NCI-H146 treated with DMSO at 0.1 percent for 48 hours (cell line): ENCODE measurements at regions not wholly inside any gene's neighbourhood (a gene's known extent, or its start where the extent isn't known, plus 50 kb on each side); places are given as distances from the start of the nearest gene placed in this dataset.

ENCODE experiments used
- DNase-seq: peaks from one replicate; lab custom pipeline; 2025; ENCODE audit not compliant: unreplicated experiment; lab: John Stamatoyannopoulos, UW

GRCh38 chr13:105201351-105201750 lies 1334.1 kb downstream of the EFNB2 start:
- no peak for DNase-seq

DNA sequence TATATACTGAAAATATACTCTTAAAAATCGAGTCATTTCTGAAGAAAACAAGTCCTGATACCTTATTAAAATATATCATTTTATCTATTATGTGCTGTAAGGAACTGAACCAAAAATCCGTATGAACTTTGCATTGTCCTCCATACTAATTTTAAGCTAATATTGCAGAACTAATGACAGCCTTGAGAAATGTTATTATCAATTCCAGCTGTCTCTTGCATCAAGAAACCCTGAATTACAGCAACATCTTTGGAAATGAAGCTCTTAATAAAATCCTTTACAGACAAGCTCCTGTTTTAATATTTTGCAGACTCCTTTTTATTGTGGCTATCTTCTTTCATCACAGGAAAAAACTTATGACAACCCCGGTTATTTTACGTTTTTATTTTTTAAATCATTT lies 1335.3 kb downstream of the EFNB2 start:
- no peak for DNase-seq

- no peak for DNase-seq
Measured at GRCh38 chr13:105196052-105196451, 1339.4 kb downstream of the EFNB2 start.

DNA sequence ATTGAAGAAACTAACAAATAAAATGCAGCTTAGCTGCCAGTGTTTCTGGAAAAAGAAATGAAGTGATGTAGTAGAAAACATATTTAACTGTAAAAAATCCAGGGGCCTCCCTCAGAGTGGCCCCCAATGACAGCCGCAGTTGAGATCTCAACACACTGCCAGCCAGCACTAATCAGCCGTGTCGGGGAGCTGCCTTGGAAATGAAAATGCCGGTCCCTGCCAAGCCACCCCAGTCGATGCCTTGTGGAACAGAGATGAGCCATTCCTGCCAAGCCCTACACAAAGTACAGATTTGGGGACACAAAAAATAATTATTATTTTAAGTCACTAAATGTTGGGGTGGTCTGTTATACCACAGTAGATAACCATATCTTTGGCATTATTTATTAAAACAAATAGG lies 1342.4 kb downstream of the EFNB2 start:
- DNase-seq, result no peak

DNA sequence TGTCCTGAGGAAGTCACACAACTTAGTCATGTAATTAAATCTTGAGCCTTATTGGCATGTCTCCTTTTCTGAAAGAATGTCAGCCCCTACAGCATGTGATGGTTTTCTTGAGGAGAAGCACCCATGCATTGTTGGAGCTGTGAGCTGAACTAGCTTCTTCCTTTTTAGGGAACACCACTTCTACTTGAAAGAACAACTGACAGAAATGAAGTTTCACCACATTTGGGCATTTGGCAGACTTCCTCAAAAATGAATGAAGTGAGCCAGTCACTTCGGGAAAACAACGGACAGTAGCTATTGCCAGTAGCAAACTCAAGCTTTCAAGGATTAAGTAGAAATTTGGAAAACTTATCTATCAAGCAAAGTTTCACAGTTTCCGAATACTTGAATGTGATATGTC lies 1351.3 kb downstream of the EFNB2 start:
- no peak for DNase-seq

GRCh38 chr13:105177265-105177900 lies 1358.1 kb downstream of the EFNB2 start:
- no peak for DNase-seq

GRCh38 chr13:105170438-105170837 lies 1365.0 kb downstream of the EFNB2 start:
- no peak for DNase-seq

DNA sequence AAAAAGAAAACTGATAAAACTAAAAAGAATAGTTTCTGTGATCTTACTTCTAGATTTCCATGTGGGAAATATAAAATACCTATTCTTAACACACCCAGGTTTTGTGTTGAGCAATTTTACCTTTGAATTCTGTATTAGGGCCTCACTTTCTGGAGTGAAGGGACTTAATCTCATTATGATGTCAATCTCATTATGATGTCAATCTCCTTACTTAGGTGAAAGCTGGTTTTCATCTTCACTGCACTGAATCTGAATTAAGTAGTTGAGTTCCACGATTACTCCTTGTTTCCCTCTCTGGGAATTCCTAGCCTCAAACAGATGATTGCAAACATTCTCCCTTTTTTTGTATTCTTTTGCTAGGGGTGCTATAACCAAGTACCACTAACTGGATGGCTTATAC lies 1367.2 kb downstream of the EFNB2 start:
- DNase-seq, result no peak

DNA sequence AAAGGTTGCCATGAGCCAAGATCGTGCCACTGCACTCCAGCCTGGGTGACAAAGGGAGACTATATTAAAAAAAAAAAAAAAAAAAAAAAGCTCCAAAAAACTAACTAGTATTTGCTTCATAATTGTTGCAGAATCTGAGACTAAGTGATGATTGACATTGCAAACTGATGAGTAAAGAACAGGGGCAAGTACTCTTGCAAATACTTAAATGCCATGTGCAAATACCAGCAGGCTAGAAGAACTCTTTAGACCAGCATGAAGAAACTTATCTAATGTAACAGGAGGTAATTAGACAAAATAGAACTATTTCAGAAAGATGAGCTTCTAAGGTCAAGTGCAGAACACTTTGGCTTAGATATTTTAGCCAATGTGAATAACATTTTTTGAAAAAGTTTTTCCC lies 1368.1 kb downstream of the EFNB2 start:
- DNase-seq, result no peak

GRCh38 chr13:105165449-105166125 lies 1369.9 kb downstream of the EFNB2 start:
- no peak for DNase-seq

- no peak for DNase-seq
Measured at GRCh38 chr13:105159841-105160240, 1375.6 kb downstream of the EFNB2 start.

DNA sequence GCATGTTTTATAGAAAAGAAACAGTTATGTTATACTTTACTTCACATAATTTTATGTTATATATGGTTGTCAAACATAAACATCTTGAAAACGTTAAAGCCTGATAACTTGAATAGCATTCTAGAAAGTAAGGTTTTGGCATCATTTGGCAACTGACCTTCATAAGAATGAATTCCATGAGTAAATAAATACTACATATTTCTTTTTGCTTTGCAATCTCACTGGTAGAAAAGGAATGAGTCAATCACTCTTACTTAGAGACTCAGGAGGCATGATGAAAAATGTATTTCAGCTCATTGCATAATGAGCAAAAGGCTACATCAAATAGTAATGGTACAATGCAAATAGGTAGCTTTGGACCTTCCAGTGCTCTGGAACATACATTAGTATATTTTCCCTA lies 1381.9 kb downstream of the EFNB2 start:
- DNase-seq, result no peak

DNA sequence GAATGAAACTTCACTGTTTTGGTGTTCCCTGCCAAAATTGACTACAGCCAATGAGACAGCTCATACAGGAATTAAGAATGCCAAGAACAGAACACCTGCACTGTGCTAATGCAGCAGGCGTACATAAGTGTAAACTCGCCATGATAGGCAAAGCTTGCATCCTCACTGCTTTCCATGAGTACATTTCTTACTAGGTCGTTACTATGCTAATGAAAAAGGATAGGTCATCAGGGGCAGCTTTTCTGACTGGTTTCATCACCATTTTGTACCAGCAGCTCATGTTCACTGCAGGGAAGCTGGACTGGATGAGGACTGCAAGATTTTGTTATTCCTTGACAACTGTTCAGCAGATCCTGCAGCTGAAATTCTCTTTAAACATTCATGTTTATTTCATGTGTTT lies 1383.8 kb downstream of the EFNB2 start:
- DNase-seq, result no peak

- DNase-seq, result no peak
Measured at GRCh38 chr13:105147461-105147860, 1388.0 kb downstream of the EFNB2 start.

DNA sequence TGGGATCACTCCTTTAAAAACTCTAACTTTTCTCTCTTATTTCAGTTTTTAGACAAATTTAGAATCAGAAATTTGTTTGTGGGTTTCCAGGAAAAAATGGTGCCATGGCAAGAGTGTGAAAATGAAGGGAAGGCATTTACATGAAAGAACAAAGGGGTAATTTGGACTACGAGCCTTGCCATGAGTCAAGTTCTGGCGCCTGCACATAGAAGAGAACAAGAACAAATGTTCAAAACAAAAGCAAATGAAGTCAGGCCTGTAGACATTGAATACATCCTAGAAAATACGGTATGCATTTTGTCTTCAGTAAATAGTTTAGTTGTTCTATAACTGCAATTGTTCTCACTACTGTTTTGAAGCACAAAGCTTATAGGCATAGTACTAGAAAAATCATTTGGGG lies 1390.5 kb downstream of the EFNB2 start:
- DNase-seq, result no peak

- DNase-seq, result no peak
Measured at GRCh38 chr13:105144020-105144419, 1391.4 kb downstream of the EFNB2 start.

- no peak for DNase-seq
Measured at GRCh38 chr13:105142556-105142955, 1392.9 kb downstream of the EFNB2 start.

GRCh38 chr13:105139380-105140285 lies 1395.8 kb downstream of the EFNB2 start:
- DNase-seq, result no peak

GRCh38 chr13:105139048-105139379 lies 1396.4 kb downstream of the EFNB2 start:
- no peak for DNase-seq

- no peak for DNase-seq
Measured at GRCh38 chr13:105135852-105136615, 1399.4 kb downstream of the EFNB2 start.

DNA sequence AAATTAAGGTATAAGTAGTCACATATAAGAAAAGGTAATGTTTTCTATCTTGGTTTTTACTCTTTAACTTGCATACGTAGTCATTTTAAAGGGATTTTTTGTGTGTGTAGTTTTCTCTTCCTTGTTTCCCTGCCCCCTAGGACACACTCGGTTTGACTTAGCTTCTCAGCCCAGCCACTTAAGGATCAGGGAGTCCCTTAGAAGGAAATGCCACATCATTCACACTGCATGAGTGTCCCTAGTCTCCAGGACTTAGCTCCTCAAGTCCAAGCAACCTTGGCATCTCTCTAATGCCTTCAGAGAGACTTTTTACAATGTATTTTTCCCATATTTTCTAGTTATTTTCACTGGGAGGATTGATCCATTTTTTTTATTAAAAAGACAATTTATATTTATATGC lies 1407.7 kb downstream of the EFNB2 start:
- no peak for DNase-seq
